GM21390 (cell line): ENCODE measurements at regions not wholly inside any gene's neighbourhood (a gene's known extent, or its start where the extent isn't known, plus 50 kb on each side); places are given as distances from the start of the nearest gene placed in this dataset.

Source experiments
- ATAC-seq: cut with Tn5 transposase; IDR thresholded peaks from one replicate; pipeline ENCODE4 v1.9.1; 2021; ENCODE audit not compliant: unreplicated experiment

DNA sequence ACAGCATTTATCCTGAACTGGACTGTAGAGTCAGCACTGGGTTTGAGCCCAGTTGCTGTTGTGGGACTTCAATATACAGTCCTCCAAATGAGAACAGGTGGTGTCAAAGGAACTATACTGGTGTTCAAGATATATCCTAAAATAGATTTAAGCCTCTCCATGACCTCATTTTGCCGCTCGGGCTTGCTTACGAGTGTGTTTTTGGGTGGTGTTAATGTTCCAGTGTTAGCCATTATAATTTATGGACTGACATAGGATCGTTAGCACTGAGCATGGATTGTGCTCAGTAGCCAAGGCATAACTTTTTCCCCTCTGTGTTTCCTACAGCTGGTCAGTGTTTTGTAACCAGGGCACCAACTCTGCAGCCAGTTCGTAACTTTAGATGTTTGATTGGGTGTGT, 306.6 kb downstream of the SPATA31D1 start:
- no peak for ATAC-seq

DNA sequence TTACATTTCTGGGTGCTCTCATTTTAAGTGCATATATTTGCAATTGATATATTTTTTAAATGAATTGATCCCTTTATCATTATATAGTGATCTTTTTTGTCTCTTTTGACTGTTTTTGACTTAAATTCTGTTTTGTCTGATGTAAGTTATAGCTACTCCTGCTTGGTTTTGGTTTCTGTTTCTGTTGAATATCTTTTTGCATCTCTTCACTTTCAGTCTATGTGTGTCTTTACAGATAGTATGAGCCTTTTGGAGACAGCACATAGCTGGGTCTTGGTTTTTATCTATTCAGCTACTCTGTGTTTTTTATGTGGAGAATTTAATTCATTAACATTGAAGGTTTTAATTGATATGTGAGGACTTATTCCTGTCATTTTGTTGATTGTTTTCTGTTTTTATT, 311.3 kb downstream of the SPATA31D1 start:
- no peak for ATAC-seq

DNA sequence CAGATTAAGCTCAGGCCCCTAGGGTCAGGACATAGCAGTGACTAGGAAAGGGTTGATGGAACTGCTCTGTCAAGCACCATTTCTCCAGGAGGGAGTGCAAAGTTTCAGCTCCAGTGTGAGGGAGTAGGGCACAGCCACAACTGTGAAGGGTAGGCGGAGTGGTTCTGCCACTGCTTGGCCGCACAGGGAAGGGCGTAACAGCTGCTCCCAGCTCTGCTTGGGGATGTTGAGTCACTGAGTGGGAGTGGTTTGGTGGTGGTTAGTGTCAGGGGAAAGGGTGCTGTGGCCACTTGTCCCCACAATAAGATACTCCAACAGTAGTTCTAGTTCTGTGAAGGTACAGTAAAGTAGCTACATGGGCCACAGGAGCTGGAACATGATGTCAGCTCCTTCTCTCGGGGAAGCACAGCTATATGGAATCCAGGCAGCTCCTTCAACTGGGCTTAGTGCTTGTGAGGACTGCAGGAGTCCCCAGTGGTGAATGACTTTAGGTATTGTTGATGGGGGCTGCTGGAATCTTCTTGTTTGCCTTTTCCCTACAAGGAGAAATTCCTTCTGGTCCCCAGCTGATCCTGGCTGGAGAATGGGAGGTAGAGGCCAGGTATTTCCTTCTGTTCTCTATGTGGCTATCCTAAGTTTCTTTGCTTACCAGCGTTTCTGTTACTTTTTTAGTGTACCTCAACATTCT, 314.5 kb downstream of the SPATA31D1 start:
- no peak for ATAC-seq

- no peak for ATAC-seq
Observed at GRCh38 chr9:82308836-82309235, 320.3 kb downstream of the SPATA31D1 start.

DNA sequence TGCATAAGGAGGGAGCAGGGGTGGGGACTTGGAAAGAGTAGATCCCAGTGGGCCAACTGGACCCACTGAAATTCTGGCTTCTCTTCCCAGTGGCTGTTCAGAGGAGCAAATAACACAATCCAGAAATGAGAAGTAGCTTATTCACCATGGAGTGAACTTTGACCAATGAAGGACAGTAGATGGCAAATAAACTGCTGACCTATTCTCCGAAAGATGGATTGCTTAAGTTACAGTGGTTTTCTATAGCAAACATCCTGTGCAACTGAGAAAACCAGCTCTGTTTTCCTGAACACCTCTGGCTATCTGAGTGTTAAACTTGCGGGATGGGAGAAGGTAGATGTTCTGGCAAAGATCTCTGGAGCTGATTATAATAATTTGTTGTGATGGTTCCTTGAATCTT, 325.1 kb downstream of the SPATA31D1 start:
- no peak for ATAC-seq

DNA sequence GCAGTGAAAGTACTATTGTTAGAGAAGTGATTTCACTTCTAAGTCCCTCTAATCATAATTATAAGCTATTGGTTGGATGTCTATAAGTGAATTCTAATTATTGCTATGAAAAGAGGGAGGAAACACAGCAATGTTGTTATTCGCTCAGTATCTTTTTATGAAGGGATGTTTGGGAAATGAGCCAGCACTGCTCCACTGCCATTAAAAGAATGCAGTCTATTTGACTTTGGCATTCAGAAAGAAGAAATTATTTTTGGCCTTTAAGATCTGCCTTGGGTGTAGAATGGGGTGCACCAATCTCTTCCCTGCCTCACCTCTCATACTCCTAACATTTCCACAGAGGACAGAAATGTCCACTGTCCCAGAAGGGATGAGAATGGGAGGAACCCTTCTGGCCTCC, 332.0 kb downstream of the SPATA31D1 start:
- no peak for ATAC-seq

- ATAC-seq = no peak
Observed at GRCh38 chr9:82325907-82326306, 337.3 kb downstream of the SPATA31D1 start.

DNA sequence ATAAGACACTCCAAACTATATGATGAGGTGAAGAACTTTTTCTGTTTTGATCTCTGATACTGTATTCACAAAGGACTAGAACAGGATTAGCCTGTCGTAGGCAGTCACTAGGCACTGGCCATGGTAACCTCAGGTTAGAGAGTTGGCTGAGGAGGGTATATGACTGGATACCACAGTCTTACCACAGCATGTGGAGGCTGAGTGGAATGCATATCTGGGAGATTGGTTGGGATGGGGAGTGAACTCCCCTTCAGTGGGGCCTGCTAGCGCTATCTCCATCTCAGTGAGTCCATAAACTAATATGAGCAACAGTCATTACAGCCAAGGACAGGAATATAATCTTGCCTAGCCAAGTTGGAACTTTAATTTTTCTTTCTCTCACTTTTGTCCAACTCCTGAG, 339.1 kb downstream of the SPATA31D1 start:
- ATAC-seq = no peak

GRCh38 chr9:82331079-82331478, 342.5 kb downstream of the SPATA31D1 start:
- ATAC-seq = no peak

DNA sequence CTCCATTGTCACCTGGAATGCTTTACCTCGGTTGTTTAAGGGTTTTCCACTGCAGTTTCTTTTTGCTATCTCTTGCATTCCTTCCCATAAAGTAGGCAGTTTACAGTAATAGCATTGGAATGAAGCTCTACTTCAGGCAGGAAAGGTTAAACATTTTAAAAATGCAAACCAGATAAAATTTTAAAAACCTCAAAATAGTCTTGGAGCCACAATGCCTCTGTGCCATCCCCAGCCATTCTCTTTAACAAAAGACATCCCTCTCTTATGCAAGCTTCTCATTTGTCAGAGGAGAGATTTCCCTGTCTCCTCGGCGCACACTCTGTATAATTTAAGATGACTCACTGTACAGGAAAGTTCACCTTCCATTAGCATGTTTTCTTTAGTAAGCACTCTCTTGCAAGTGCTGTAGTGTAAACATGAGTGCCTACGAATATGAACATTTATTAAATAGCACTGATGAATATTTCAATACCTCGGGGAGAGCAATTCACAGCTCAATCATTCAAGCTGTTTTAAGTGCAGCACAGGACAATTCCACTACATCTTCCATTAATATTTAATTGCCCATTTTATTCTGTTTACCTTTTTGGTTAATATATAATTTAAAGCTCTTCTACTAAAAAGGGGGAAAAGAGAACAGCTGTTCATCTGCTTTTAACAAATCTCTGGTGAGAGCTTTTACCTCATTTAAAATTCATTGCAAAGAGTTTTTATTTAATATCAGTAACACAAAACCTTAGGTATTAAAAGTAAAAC, 343.6 kb downstream of the SPATA31D1 start:
- no peak for ATAC-seq

GRCh38 chr9:82332774-82333152, 344.2 kb downstream of the SPATA31D1 start:
- ATAC-seq = no peak

GRCh38 chr9:82333671-82334070, 345.1 kb downstream of the SPATA31D1 start:
- no peak for ATAC-seq

DNA sequence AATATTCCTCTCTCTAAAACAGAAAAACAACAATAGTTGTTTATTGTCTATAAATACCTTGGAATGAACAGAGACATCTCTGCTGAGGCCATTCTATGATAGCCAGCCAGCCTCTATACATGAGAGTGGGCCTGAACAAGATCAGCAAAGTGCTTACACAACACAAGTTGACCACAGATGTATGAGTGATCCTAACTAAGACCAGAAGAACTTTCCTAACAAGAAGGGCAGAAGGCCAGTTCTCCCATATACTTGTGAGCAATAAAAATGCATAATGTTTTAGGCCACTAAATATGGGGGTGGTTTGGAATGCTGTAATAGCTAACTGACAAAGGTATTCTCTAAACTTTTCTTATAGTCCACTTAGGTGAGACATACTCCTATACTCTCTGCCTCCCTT, 345.7 kb downstream of the SPATA31D1 start:
- ATAC-seq = no peak

GRCh38 chr9:82337351-82337750, 348.8 kb downstream of the SPATA31D1 start:
- ATAC-seq = no peak

GRCh38 chr9:82342046-82342445, 353.5 kb downstream of the SPATA31D1 start:
- no peak for ATAC-seq

- no peak for ATAC-seq
Observed at GRCh38 chr9:82346040-82346439, 357.5 kb downstream of the SPATA31D1 start.

DNA sequence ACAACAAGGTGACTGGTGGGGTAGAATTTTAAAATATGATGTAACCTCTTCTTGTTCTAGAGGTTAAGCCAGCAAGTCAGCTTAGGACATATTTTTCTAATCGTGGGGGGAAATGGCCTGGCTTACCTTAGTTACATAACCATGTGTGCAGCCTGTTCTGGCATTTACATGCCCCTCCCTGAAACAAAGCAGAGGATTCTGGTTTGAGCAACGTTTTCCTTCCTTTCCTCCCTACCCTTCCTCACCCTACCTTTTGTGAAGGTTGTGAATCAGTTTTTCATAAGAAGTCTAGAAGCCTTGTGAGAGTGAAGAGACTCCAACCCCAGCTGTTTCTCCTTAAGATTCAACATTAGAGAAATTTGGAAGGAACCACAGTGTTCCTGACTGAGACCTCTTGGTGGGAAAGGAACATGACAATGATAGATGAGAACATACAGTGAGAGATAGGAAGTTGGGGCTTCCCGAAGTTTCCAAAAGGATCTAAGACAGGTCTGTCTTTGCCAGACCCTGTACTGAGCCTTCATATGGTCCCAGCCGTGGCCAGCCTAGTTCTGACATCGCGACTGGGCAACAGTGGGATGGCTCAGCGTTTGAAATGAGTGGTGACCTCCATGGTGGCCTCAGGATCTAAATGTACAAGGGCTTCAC, 365.2 kb downstream of the SPATA31D1 start:
- ATAC-seq = no peak

DNA sequence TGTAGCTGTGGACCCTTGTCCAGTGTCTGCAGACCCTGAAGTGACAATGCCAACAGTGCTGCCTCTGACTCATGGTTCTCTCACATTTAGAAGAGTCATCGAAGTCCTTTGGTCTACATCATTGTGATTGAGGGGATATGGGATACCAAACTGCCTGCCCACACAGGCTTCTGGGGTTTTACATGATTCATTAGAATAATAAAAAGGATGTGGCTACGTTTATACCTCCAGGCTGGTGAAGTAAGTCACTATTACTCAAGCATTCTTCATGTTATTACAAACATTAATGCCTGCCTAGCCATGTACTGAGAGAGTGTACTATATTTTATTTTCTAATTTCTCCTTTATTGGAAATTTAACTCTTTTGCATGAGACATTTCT, 365.7 kb downstream of the SPATA31D1 start:
- no peak for ATAC-seq

GRCh38 chr9:82356131-82356530, 367.6 kb downstream of the SPATA31D1 start:
- ATAC-seq = no peak

GRCh38 chr9:82356871-82357270, 368.3 kb downstream of the SPATA31D1 start:
- ATAC-seq = no peak

GRCh38 chr9:82363198-82363597, 374.6 kb downstream of the SPATA31D1 start:
- no peak for ATAC-seq

GRCh38 chr9:82363682-82364081, 375.1 kb downstream of the SPATA31D1 start:
- no peak for ATAC-seq
